Mesendoderm (in vitro differentiated cells): ENCODE measurements at regions not wholly inside any gene's neighbourhood (a gene's known extent, or its start where the extent isn't known, plus 50 kb on each side); places are given as distances from the start of the nearest gene placed in this dataset.

Experiments
- DNase-seq: peaks from one replicate; pipeline ENCODE4 v3.0.0; 2013
- H2AK5ac ChIP-seq: 2 replicates; pipeline ENCODE4 v1.6.1; 2013; ENCODE audit warnings: low read length, inconsistent platforms
- H2BK120ac ChIP-seq: 2 replicates; pipeline ENCODE4 v1.6.1; 2013; ENCODE audit warnings: low read depth, mild to moderate bottlenecking, low read length, moderate library complexity, mixed read lengths
- H2BK15ac ChIP-seq: replicated peaks from 2 replicates; pipeline ENCODE4 v1.6.1; 2013; ENCODE audit warnings: low read depth, mild to moderate bottlenecking, moderate library complexity
- H2BK5ac ChIP-seq: 2 replicates; pipeline ENCODE4 v1.6.1; 2013; ENCODE audit warnings: low read length, inconsistent platforms
- H3K18ac ChIP-seq: 2 replicates; pipeline ENCODE4 v1.6.1; 2013; ENCODE audit warnings: mild to moderate bottlenecking, low read length, mixed read lengths
- H3K23ac ChIP-seq: one replicate; pipeline ENCODE4 v1.6.1; 2013; ENCODE audit warnings: low read length
- H3K27ac ChIP-seq: 2 replicates; pipeline ENCODE4 v1.5.1; 2013; ENCODE audit warnings: low read depth, mild to moderate bottlenecking, inconsistent platforms, low read length, moderate library complexity
- H3K27me3 ChIP-seq: 2 replicates; pipeline ENCODE4 v1.6.1; 2013; ENCODE audit warnings: low read length, control low read depth, mild to moderate bottlenecking, inconsistent platforms; ENCODE audit not compliant: insufficient read depth, poor library complexity
- H3K36me3 ChIP-seq: 2 replicates; pipeline ENCODE4 v1.6.1; 2013; ENCODE audit warnings: low read length, inconsistent platforms; ENCODE audit not compliant: control insufficient read depth, insufficient read depth
- H3K4ac ChIP-seq: one replicate; pipeline ENCODE4 v1.6.1; 2013; ENCODE audit warnings: low read depth, mild to moderate bottlenecking, low read length, moderate library complexity
- H3K4me1 ChIP-seq: 2 replicates; pipeline ENCODE4 v1.6.1; 2013; ENCODE audit warnings: low read depth, low read length, inconsistent platforms; ENCODE audit not compliant: control insufficient read depth
- H3K4me2 ChIP-seq: 2 replicates; pipeline ENCODE4 v1.6.1; 2013; ENCODE audit warnings: low read length
- H3K4me3 ChIP-seq: 2 replicates; pipeline ENCODE4 v1.5.1; 2013; ENCODE audit warnings: mild to moderate bottlenecking, low read length
- H3K56ac ChIP-seq: one replicate; pipeline ENCODE4 v1.6.1; 2013; ENCODE audit warnings: low read length
- H3K79me1 ChIP-seq: 2 replicates; pipeline ENCODE4 v1.6.1; 2013; ENCODE audit warnings: low read length, inconsistent platforms
- H3K79me2 ChIP-seq: 2 replicates; pipeline ENCODE4 v1.6.1; 2013; ENCODE audit warnings: mild to moderate bottlenecking, low read length; ENCODE audit not compliant: control insufficient read depth, insufficient read depth
- H3K9ac ChIP-seq: 2 replicates; pipeline ENCODE4 v1.6.1; 2013; ENCODE audit warnings: low read length, inconsistent platforms
- H4K5ac ChIP-seq: one replicate; pipeline ENCODE4 v1.6.1; 2013; ENCODE audit warnings: low read length
- H4K8ac ChIP-seq: one replicate; pipeline ENCODE4 v1.6.1; 2013; ENCODE audit warnings: low read depth, mild to moderate bottlenecking, control low read depth, low read length, moderate library complexity
- WGBS: extraction: QIAGEN DNeasy Blood & Tissue Kit; methylation state at CpG from one replicate; pipeline ENCODE4 v1.1.7; 2013; ENCODE audit warnings: low lambda C conversion rate, missing lambda C conversion rate; ENCODE audit not compliant: insufficient coverage; ENCODE audit errors: extremely low coverage; 5-methylcytosine and 5-hydroxymethylcytosine counted together

GRCh38 chr2:239535413-239536144, 134.8 kb upstream of the HDAC4 start:
- H3K18ac ChIP-seq, result no peak overlapping the region
- H2BK15ac ChIP-seq, result no peak overlapping the region
- no peak overlapping the region for H3K4me3 ChIP-seq
- no peaks in the 10 kb centered on the region for H3K79me1 ChIP-seq
- DNase-seq, result no peak
- H4K8ac ChIP-seq, result no peak overlapping the region
- H2AK5ac ChIP-seq, result no peak overlapping the region
- H3K4me2 ChIP-seq, result no peak overlapping the region
- no peak overlapping the region for H3K23ac ChIP-seq
- WGBS, result no CpG with 5 or more reads among the region's 8 CpGs
- H3K79me2 ChIP-seq, result no peaks in the 10 kb centered on the region
- no peak overlapping the region for H2BK5ac ChIP-seq
- no peaks in the 10 kb centered on the region for H3K27me3 ChIP-seq
- no peaks in the 10 kb centered on the region for H3K36me3 ChIP-seq
- H3K56ac ChIP-seq, result no peak overlapping the region
- H2BK120ac ChIP-seq, result no peak overlapping the region
- H3K4me1 ChIP-seq, result no peaks in the 10 kb centered on the region
- no peak overlapping the region for H4K5ac ChIP-seq
- H3K9ac ChIP-seq, result no peak overlapping the region
- no peak overlapping the region for H3K4ac ChIP-seq
- H3K27ac ChIP-seq, result no peak overlapping the region

DNA sequence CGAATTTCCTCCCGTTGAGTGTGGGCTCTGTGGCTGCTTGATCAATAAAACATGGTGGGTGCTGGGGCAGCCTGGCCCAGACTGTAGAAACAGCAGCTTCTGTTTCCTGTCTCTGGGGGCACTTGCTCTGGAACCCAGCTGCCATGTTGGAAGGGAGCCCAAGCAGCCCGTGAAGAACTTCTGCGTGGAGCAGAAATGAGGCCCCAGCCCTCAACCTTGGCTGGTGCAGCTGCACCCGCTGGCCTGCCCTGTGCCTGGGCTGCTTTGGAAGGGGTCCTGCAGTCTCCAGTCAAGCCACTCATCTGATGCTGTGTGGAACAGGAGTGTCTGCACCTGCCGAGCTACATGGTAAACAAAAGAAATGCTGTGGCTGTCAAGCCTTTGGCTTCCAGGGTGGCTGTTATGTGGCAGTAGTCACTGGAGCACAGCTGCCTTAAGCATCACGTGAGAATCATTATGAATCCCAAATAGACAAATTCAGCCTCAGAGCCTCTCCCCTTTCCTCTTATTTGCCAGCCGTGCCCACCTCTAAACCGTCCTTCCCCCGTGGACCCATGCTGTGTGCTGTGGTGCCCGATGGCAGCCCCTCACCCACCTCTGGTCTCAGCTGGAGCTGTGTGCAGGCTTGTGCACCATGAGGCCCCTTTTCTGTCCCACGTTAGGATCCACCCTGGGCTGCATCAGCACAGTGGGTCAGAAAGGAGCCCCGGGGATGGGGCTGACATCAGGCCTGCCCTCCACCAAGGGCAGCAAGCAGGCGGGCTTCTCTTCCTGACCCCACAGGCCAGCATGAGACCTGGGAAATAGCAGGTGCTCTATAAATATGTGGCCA, 134.0 kb upstream of the HDAC4 start:
- H3K18ac ChIP-seq, result no peak overlapping the region
- H3K23ac ChIP-seq, result no peak overlapping the region
- no peak overlapping the region for H2BK15ac ChIP-seq
- no peak overlapping the region for H2BK120ac ChIP-seq
- H3K9ac ChIP-seq, result no peak overlapping the region
- no peaks in the 10 kb centered on the region for H3K27me3 ChIP-seq
- no peaks in the 10 kb centered on the region for H3K36me3 ChIP-seq
- no CpG with 5 or more reads among the region's 14 CpGs for WGBS
- H3K4me2 ChIP-seq, result no peak overlapping the region
- H3K27ac ChIP-seq, result no peak overlapping the region
- no peak overlapping the region for H3K4me3 ChIP-seq
- H4K5ac ChIP-seq, result no peak overlapping the region
- H3K4ac ChIP-seq, result no peak overlapping the region
- H3K79me2 ChIP-seq, result no peaks in the 10 kb centered on the region
- DNase-seq, result no peak
- H2AK5ac ChIP-seq, result no peak overlapping the region
- H2BK5ac ChIP-seq, result no peak overlapping the region
- no peak overlapping the region for H4K8ac ChIP-seq
- H3K56ac ChIP-seq, result no peak overlapping the region
- no peaks in the 10 kb centered on the region for H3K4me1 ChIP-seq
- H3K79me1 ChIP-seq, result no peaks in the 10 kb centered on the region

GRCh38 chr2:239533569-239534316, 132.9 kb upstream of the HDAC4 start:
- Histone ChIP-seq H2AK5ac (no peak overlapping the region), H3K18ac (no peak overlapping the region), H3K23ac (no peak overlapping the region), H2BK5ac (no peak overlapping the region), H4K8ac (no peak overlapping the region), H3K79me1 (no peaks in the 10 kb centered on the region), H3K9ac (no peak overlapping the region), H3K79me2 (no peaks in the 10 kb centered on the region), H3K27me3 (no peaks in the 10 kb centered on the region), H3K4me3 (no peak overlapping the region), H3K56ac (no peak overlapping the region), H2BK15ac (no peak overlapping the region), H3K27ac (no peak overlapping the region), H3K4ac (no peak overlapping the region), H4K5ac (no peak overlapping the region), H2BK120ac (no peak overlapping the region), H3K4me1 (no peaks in the 10 kb centered on the region), H3K4me2 (no peak overlapping the region), H3K36me3 (no peaks in the 10 kb centered on the region)
- WGBS, result no CpG with 5 or more reads among the region's 10 CpGs
- no peak for DNase-seq

DNA sequence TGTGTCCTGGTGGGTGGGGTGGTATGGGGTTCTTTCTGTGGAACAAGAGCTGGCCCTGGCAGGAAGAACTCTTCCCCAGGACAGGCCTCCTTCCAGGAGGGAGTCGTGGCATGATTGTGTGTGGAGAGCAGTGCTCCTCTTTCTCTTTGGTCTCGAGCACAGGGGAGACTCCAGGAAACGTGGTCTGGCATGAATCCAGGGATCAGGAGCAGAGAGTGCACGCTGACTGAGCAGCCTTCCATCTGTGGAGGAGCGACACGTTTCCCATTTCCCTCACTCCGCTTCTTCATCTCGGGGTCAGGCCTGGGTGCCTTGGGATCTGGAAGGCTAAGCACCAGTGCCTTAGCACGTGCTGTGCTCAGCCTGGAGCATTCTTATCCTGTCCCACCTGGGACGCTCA, 132.0 kb upstream of the HDAC4 start:
- no peaks in the 10 kb centered on the region for H3K36me3 ChIP-seq
- no peak overlapping the region for H3K23ac ChIP-seq
- no peak overlapping the region for H3K18ac ChIP-seq
- H3K79me2 ChIP-seq, result no peaks in the 10 kb centered on the region
- H3K56ac ChIP-seq, result no peak overlapping the region
- H3K4ac ChIP-seq, result no peak overlapping the region
- no peak overlapping the region for H4K5ac ChIP-seq
- no peak overlapping the region for H2BK120ac ChIP-seq
- H2BK5ac ChIP-seq, result no peak overlapping the region
- WGBS, result no CpG with 5 or more reads among the region's 10 CpGs
- H2BK15ac ChIP-seq, result no peak overlapping the region
- no peak overlapping the region for H3K27ac ChIP-seq
- no peak overlapping the region for H3K9ac ChIP-seq
- no peaks in the 10 kb centered on the region for H3K27me3 ChIP-seq
- DNase-seq, result no peak
- H3K4me1 ChIP-seq, result no peaks in the 10 kb centered on the region
- H3K4me2 ChIP-seq, result no peak overlapping the region
- no peak overlapping the region for H4K8ac ChIP-seq
- no peak overlapping the region for H3K4me3 ChIP-seq
- H2AK5ac ChIP-seq, result no peak overlapping the region
- no peaks in the 10 kb centered on the region for H3K79me1 ChIP-seq

- no peak overlapping the region for H4K5ac ChIP-seq
- H3K79me1 ChIP-seq, result no peaks in the 10 kb centered on the region
- no peak overlapping the region for H2BK5ac ChIP-seq
- no peak overlapping the region for H3K23ac ChIP-seq
- no peak overlapping the region for H3K4ac ChIP-seq
- WGBS, result no CpG with 5 or more reads among the region's 19 CpGs
- H3K56ac ChIP-seq, result no peak overlapping the region
- H3K18ac ChIP-seq, result no peak overlapping the region
- no peak overlapping the region for H2BK15ac ChIP-seq
- H4K8ac ChIP-seq, result no peak overlapping the region
- H3K4me2 ChIP-seq, result no peak overlapping the region
- H3K27me3 ChIP-seq, result no peaks in the 10 kb centered on the region
- H3K9ac ChIP-seq, result no peak overlapping the region
- no peaks in the 10 kb centered on the region for H3K79me2 ChIP-seq
- no peak overlapping the region for H3K4me3 ChIP-seq
- no peak overlapping the region for H2BK120ac ChIP-seq
- no peak overlapping the region for H3K27ac ChIP-seq
- DNase-seq, result no peak
- no peaks in the 10 kb centered on the region for H3K4me1 ChIP-seq
- no peak overlapping the region for H2AK5ac ChIP-seq
- H3K36me3 ChIP-seq, result no peaks in the 10 kb centered on the region
Observed at GRCh38 chr2:239532250-239532649, 131.4 kb upstream of the HDAC4 start.
